ENCODE measurements at regions not wholly inside any gene's neighbourhood (a gene's known extent, or its start where the extent isn't known, plus 50 kb on each side); places are given as distances from the start of the nearest gene placed in this dataset.

DNA sequence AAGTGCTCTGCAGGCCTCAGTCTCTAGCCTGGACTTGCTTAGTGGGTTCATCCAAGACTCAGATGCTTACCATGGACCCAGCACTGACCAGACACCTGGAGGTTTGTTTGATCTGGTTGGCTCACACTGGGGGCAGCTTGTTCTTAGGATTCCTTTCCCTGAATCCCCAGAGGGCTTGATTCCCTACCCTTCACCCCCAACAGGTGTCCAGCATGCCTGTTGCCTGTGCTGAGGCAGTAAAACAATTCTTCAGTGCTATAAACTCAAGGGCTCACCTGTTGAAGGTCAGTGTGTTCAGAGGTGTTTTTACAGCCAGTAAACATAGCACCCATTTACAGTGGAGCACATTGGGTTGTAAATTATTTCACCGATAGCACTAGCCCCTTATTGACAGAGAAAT lies 123.8 kb upstream of the KLF4 start:
- H3K27me3 ChIP-seq (ENCODE audit: insufficient read depth, low read length), result no peaks in the 10 kb centered on the region
- H3K27ac ChIP-seq (ENCODE audit: low read depth, low read length, poor library complexity, severe bottlenecking), result no peak overlapping the region
- no peaks in the 10 kb centered on the region for H3K36me3 ChIP-seq (ENCODE audit: insufficient read depth, low read length)
- H2AFZ ChIP-seq (ENCODE audit: low read length), result no peak overlapping the region
- TF ChIP-seq, protein P1, sequence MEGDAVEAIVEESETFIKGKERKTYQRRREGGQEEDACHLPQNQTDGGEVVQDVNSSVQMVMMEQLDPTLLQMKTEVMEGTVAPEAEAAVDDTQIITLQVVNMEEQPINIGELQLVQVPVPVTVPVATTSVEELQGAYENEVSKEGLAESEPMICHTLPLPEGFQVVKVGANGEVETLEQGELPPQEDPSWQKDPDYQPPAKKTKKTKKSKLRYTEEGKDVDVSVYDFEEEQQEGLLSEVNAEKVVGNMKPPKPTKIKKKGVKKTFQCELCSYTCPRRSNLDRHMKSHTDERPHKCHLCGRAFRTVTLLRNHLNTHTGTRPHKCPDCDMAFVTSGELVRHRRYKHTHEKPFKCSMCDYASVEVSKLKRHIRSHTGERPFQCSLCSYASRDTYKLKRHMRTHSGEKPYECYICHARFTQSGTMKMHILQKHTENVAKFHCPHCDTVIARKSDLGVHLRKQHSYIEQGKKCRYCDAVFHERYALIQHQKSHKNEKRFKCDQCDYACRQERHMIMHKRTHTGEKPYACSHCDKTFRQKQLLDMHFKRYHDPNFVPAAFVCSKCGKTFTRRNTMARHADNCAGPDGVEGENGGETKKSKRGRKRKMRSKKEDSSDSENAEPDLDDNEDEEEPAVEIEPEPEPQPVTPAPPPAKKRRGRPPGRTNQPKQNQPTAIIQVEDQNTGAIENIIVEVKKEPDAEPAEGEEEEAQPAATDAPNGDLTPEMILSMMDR (IDR thresholded peaks at IDR 0.05; ENCODE audit: low read length), result no peak
- no peak for TF ChIP-seq EZH2 (IDR thresholded peaks at IDR 0.05; ENCODE audit: borderline replicate concordance, low read length)
- no peaks in the 10 kb centered on the region for H3K79me2 ChIP-seq (ENCODE audit: insufficient read depth, low read length)
- no peaks in the 10 kb centered on the region for H3K9me3 ChIP-seq (ENCODE audit: low read length)
- no peaks in the 10 kb centered on the region for H3F3A ChIP-seq (ENCODE audit: insufficient read depth, low read length)
- no peaks in the 10 kb centered on the region for H3K4me1 ChIP-seq (ENCODE audit: insufficient read depth, low read length, severe bottlenecking)
- H3K9me2 ChIP-seq (ENCODE audit: low read depth, low read length), result no peaks in the 10 kb centered on the region
- no peak overlapping the region for H3K9ac ChIP-seq (ENCODE audit: low read length)
- no peak overlapping the region for H3K4me3 ChIP-seq (ENCODE audit: low read depth, low read length, poor library complexity, severe bottlenecking)
- no peak overlapping the region for H3K4me2 ChIP-seq (ENCODE audit: low read length)
- no peaks in the 10 kb centered on the region for H4K20me1 ChIP-seq (ENCODE audit: insufficient read depth, low read length)

DNA sequence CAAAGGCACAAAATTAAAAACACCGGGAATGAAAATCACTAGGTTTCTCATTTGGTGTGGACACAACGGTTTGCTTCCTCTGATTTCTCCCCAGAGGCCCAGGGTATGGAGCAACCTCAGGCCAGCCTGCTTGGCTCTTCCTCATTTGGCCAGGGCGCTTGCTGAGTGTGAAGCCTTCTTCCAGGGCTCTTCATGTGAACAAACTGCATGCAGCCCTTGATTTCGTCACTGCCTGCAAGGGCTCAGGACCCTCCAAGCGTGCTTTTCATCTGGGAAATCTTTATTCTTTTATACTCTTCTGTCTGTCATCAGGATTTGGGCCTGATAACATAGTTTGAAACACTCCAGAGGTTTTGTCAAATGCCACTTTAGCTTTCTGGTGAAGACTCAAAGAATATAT lies 122.6 kb upstream of the KLF4 start:
- no peaks in the 10 kb centered on the region for H3K9me3 ChIP-seq (ENCODE audit: low read length)
- H3K4me3 ChIP-seq (ENCODE audit: low read depth, low read length, poor library complexity, severe bottlenecking), result no peak overlapping the region
- no peaks in the 10 kb centered on the region for H3K9me2 ChIP-seq (ENCODE audit: low read depth, low read length)
- TF ChIP-seq EZH2 (IDR thresholded peaks at IDR 0.05; ENCODE audit: borderline replicate concordance, low read length), result no peak
- TF ChIP-seq, protein P1 (IDR thresholded peaks at IDR 0.05; ENCODE audit: low read length), result no peak
- no peaks in the 10 kb centered on the region for H3K36me3 ChIP-seq (ENCODE audit: insufficient read depth, low read length)
- H3K4me2 ChIP-seq (ENCODE audit: low read length), result no peak overlapping the region
- H4K20me1 ChIP-seq (ENCODE audit: insufficient read depth, low read length), result no peaks in the 10 kb centered on the region
- no peak overlapping the region for H3K27ac ChIP-seq (ENCODE audit: low read depth, low read length, poor library complexity, severe bottlenecking)
- no peaks in the 10 kb centered on the region for H3K27me3 ChIP-seq (ENCODE audit: insufficient read depth, low read length)
- no peaks in the 10 kb centered on the region for H3F3A ChIP-seq (ENCODE audit: insufficient read depth, low read length)
- H3K9ac ChIP-seq (ENCODE audit: low read length), result no peak overlapping the region
- no peaks in the 10 kb centered on the region for H3K79me2 ChIP-seq (ENCODE audit: insufficient read depth, low read length)
- no peaks in the 10 kb centered on the region for H3K4me1 ChIP-seq (ENCODE audit: insufficient read depth, low read length, severe bottlenecking)
- no peak overlapping the region for H2AFZ ChIP-seq (ENCODE audit: low read length)

GRCh38 chr9:107609547-107609946 lies 120.0 kb upstream of the KLF4 start:
- Histone ChIP-seq H3K4me1 (ENCODE audit: insufficient read depth, low read length, severe bottlenecking) (no peaks in the 10 kb centered on the region), H3K27ac (ENCODE audit: low read depth, low read length, poor library complexity, severe bottlenecking) (no peak overlapping the region), H3K79me2 (ENCODE audit: insufficient read depth, low read length) (no peaks in the 10 kb centered on the region), H3F3A (ENCODE audit: insufficient read depth, low read length) (no peaks in the 10 kb centered on the region), H3K36me3 (ENCODE audit: insufficient read depth, low read length) (no peaks in the 10 kb centered on the region), H4K20me1 (ENCODE audit: insufficient read depth, low read length) (no peaks in the 10 kb centered on the region), H3K9me2 (ENCODE audit: low read depth, low read length) (no peaks in the 10 kb centered on the region), H2AFZ (ENCODE audit: low read length) (no peak overlapping the region), H3K4me2 (ENCODE audit: low read length) (no peak overlapping the region), H3K9ac (ENCODE audit: low read length) (no peak overlapping the region), H3K27me3 (ENCODE audit: insufficient read depth, low read length) (no peaks in the 10 kb centered on the region), H3K9me3 (ENCODE audit: low read length) (no peaks in the 10 kb centered on the region), H3K4me3 (ENCODE audit: low read depth, low read length, poor library complexity, severe bottlenecking) (no peak overlapping the region)
- no peak for TF ChIP-seq EZH2 (IDR thresholded peaks at IDR 0.05; ENCODE audit: borderline replicate concordance, low read length)
- TF ChIP-seq, protein P1 (IDR thresholded peaks at IDR 0.05; ENCODE audit: low read length), result no peak

Measured in OCI-LY1 (cell line).